GM18499 (cell line): ENCODE measurements at regions not wholly inside any gene's neighbourhood (a gene's known extent, or its start where the extent isn't known, plus 50 kb on each side); places are given as distances from the start of the nearest gene placed in this dataset.

Source experiments
- ATAC-seq: cut with Tn5 transposase; IDR thresholded peaks from one replicate; pipeline ENCODE4 v1.9.1; 2021; ENCODE audit warnings: moderate number of reproducible peaks; ENCODE audit not compliant: insufficient read depth, unreplicated experiment

DNA sequence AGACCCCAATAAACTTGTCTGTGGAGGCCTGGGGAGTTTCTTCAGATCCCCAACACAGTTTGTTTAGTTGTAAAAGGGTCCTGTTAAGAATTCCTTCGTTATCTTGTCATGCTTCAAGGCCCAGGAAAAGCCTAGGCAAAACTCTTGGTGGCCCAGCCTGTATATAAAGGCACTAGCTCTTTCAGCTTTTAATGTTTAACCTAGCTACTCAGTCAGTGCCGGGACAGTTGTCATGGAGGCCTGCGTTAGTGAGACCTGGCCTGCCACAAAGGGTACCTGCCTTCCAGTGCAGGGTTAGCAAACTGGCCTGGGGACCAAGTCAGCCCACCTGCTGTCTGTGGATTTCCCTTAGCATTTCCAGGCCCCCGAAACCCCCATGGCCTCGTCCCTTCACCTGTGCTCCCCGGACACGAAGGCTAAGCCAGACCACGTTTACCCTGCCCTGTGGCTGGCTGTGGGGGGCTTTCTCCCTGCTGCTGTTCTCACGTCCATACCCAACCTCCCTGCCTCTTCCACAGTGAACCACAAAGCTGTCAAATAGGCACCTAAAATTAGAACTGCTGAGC lies 96.9 kb upstream of the PPP2R2D start:
- no peak for ATAC-seq

DNA sequence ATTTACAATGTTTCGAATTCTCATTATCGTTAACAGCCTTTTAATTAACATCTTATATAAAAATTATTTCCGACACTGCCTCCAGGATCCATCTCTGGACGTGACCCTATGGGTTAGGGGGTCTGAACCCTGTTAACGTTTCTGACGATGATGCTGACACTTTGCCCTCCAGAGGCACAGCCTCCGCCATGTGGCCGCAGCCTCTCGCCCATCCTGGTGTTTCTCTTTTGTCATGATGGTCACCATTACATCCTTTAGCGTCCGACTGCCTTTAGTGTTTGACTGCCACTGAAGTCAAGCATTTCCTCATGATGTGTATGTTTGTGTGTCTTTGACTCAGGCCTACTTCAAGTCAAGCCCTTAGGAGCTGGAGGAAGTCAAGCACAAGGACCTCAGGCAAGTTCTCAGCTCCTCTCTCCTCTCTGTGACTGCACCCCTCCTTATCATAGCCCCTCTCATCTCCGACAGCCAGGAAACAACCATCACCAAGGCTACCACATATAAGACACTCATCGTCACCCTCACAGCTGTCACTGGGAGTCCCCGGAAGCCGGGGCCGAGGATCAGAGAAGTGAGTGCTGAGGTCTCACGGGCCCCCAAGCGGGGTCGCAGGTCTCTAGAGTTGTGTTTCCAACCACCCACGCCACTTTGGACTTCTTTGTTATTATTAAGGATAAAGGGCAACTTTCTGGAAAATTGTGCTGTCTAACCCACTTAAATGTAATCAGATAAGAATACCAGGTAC lies 96.1 kb upstream of the PPP2R2D start:
- ATAC-seq = no peak

DNA sequence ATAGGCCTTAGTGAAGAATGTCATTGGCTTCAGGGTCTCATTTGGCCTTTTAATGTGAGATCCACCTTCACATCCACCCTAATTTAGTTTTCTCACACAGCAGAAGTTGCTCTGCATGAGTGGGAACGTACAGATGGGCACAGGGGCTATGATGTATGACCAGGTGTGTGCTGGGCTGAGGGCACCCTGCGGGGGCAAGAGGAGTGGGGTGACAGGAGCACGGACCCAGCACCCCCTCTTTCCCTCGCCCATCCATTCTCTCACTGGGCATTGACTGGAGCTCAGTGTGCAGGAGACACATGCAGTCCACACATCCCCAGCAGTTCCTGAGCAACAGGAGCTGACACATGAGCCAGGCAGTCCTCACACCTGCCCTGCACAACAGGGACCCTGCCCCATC lies 95.1 kb upstream of the PPP2R2D start:
- no peak for ATAC-seq

DNA sequence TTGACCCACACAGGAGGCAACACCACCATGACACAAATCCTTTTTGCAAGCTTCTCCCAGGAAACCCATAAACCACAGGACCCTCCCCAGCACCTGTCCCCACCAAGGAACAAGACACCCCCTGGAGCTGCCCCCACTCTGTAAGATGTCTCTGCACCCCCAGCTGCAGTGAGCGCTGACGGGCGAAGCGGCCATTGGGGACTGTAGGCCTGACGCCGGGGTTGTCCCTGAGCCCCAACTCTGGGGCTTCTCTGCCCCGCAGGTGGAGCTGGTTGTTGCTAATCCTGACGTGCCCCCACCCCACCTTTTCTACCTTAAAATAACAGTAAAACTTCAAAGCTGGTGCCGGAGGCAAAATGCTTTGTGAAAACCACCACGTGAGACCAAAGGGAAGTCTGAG lies 94.7 kb upstream of the PPP2R2D start:
- no peak for ATAC-seq

DNA sequence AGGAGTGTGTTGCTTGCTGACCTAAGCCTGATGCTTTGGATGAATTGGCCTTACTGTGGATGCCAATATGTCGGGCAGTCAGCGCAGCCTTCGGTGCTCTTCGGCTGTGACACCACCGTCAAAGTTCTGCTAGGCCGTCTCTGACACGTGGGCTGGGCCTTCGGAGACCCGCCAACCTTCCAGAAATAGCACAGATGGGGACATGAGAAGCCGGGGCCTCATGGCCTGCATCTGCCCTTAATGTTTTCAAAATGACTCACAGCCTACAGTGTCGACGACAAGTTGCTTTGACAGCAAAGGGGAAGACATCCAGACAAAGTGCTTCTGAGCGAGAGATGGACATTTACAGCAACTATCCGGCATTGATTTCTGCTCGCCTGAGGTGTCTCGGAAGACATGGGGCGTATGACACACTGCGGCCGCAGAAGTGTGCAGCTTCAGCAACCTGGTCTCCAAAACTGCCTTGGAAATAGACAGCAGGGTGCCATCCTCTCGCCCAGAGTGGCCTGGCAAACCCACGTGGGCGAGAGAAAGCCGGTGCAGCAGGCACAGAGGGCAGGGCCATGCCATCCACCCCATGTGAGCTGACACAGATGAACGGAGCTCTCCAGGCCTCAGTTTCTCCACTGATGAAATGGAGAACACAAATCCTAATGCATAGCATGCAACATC lies 94.0 kb upstream of the PPP2R2D start:
- no peak for ATAC-seq

DNA sequence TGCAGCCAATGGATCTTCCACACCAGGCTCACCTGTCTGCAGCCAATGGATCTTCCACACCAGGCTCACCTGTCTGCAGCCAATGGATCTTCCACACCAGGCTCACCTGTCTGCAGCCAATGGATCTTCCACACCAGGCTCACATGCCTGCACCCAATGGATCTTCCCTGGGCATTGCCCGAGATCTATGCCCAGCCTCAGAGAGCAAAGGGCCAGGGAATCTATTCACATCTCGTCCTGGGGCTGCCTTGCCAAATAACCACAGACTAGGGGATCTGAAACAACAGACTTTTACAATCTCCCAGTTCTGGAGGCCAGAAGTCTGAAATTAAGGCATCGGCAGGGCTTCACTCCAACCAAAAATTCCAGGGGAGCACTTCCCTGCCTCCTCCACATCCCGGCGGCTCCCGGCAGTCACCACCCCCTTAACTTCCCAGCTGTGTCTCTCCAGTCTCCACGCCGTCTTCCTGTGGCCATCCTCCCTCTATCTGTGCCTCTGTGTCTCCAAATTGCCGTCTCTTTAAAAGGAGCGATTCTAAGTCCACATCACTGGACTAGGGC lies 92.4 kb upstream of the PPP2R2D start:
- ATAC-seq = no peak

DNA sequence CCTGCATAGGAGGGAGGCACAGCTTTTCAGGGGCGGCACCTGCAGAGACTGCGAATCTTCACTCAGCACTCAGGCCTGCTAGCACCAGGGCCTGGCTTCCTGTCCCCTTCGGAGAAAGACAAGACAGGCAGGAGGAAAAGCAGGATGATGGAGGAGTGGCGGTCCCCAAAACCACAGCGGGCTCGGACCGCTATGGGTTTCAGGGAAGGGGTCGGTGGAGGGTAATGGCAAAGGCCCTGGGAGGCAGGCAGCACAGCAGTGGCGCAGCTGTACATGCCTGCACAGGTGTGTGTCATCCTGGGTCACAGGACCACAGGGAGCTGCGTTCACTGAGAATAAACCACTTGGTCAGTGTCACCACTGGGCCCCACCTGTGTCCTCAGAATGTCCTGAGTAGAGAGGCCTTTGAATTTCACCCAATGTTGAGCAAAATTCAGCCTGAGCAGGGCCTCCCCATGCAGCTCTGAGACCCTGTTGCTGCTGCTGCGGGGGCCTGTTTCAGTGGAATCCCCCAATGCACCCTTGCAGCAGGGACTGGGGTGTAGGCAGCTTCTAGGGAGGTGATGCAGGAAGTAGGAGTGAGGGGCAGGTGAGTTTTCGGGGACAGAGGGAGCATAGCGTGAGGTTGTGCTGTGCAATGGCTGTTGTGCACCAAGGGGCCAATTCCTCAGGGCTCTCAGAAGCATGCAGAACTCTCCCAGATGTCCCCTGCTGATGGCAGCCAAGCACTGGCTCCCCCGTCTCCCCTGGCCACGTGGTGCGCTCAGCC lies 90.6 kb upstream of the PPP2R2D start:
- ATAC-seq = no peak

DNA sequence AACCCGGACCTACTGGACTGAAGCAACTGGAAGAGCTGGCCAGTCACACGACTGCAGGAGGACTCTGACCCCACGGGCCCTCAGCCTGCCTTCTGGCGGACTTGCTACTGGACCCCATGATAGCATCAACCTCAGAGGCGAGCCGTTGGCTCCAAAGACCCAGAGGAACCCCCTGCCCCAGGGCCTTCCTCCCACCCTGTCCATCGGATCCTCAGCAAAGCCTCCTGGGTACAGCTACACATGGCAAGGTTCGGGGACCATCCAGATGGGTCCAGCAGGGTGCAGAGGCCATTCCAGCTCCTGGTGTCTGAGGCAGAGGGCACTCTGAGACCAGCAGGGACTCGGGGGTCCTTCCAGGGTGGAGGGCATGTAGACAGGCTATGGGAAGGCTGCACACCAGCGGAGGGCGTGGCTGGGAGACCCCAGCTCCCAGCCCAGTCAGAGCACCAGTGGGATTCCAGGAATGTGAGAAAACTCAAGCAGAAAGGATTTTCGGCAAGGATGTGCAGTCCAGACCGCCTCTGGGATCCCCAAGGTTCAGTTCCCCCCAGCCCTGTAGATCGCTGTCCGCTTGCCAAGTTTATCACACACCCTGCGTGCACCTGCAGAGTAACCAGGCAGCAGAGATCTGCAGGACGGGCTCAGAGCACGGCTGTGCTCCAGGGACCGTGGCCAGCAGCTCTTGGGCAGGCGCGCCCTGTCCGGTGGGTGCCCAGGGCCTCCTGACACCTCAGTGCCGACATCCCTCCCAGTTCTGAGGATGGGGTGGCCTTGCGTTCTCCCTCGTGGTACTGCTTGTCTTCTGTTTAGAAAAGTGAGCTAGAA lies 89.8 kb upstream of the PPP2R2D start:
- ATAC-seq = no peak

DNA sequence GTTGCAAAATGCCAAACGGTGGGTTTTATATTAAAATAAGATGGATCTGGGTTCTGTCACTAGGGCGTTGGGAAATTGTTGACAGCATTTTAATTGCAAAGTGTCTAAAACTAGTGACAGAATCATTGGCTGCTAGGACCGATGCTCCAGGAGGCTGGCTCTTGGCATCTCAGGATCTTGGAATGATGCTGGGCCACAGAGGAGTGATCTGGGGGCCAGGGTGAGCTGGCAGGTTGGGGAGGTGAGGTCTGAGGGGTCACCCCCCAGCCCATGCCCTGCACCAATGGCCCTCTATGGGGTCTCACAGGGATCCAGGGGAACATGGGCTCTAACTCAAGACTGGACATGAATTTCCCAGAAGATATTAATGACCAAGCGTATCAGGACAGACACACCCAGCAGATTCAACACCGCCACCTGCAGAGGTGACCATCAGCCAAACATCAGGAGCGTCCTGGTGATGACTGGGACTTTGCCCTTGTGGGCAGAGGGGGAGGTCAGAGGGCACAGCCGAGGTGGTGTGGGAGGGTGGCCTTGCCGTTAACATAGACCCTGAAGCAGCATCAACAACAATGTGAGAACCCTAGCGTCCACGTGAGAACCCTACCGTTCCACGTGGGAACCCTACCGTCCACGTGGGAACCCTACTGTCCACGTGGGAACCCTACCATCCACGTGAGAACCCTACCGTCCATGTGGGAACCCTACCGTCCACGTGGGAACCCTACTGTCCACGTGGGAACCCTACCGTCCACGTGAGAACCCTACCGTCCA lies 89.0 kb upstream of the PPP2R2D start:
- ATAC-seq = no peak

DNA sequence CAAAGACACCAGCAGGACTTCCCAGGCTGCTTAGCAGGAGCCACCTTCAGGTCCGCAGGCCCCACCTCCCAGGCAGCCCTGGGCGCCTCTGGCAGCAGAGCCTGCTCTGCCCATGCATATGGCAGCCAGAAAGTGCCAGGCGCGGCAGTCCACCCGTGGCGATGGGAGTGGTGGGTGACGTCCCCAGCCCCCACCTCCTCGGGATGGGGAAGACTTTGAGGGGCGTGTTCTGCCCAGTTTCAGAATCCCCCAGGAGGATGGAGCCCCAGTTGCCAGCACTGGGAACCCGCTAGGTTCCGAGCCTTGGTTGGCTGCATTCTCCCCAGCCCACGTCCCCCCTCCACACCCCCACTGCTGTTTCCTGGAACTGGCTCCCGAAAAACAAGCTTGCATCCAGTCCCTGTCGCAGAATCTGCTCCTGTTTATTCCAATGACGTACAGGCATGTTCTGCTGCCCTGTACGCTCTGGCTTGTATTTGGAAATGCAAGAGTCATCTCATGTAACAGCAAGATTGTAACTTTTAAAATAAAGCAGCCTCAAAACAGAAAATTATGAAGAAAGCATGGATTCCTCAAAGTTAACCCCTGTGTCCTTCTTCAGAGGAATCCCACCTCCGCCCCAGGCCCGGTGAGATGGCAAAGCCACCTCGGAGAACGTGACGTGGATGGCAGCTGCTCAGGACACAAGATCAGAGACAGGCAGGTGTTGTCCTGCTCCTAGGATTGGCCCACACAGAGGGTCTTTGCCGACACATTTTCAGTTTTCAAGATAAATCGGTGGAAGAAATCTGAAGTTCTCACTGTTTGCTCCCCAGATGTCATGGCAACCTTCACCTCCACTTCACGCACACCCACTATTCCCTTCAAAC lies 87.8 kb upstream of the PPP2R2D start:
- ATAC-seq = no peak

DNA sequence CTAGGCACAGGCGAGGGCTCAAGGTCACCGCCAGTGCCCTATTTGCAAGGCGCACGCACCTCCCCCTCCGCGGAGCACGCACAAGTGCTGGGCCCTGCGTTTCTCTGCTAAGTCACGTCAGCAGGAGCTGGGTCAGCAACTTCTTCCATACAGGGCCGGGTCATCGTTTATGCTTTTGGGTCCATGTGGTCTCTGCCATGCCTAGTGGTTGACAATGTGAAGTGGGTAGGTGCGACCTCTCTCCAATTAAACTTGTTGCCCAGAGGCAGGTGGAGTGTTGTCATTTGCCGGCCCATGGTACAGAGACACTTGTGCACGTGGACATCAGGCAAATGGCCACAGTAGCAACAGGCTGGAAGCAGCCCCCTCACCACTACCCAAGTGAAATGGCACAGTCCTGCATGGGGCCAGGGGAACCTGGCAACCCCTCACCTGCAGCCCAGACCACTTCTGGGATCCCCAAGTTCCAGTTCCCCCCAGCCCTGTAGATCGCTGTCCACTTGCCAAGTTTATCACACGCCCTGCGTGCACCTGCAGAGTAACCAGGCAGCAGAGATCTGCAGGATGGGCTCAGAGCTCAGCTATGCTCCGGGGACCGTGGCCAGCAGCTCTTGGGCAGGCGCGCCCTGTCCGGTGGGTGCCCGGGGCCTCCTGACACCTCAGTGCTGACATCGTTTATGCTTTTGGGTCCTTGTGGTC lies 86.1 kb upstream of the PPP2R2D start:
- ATAC-seq = no peak

DNA sequence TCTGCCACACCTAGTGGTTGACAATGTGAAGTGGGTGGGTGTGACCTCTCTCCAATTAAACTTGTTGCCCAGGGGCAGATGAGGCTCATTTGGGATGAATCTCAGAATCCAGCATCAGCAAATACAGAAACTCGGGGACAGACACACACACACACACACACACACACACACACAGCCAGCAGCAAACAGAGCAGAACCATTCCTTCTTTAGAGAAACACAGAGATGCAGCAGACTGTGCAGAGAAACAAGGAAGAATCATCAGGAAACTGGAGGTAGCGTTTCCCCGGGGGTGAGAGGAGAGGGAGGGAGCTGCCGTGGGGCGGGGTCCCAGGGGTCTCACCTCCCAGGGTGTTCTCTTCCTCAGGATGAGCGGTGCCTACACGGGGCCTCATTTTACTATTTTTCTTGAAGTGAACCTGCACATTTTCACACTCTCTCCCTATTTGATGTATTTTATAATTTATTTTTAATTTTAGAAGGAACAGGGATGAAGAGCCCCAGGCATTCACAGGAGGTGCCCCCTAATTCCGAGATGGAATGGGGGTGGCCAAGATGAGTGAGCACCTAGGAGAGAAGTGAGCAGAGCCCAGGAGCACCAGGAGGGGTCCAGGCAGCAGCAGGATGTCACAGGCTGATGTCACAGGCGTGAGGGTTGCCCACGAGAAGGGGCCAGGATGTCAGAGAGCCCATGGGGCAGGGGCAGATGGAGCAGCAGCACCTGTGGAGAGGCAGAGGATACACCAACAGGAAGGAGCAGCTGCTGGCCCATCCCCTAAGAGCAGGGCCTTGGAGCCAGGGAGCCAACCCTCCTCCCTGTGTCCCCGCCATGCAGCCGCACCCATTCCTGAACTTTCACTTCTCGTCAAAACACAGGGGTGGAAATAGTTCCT lies 85.3 kb upstream of the PPP2R2D start:
- ATAC-seq = no peak

DNA sequence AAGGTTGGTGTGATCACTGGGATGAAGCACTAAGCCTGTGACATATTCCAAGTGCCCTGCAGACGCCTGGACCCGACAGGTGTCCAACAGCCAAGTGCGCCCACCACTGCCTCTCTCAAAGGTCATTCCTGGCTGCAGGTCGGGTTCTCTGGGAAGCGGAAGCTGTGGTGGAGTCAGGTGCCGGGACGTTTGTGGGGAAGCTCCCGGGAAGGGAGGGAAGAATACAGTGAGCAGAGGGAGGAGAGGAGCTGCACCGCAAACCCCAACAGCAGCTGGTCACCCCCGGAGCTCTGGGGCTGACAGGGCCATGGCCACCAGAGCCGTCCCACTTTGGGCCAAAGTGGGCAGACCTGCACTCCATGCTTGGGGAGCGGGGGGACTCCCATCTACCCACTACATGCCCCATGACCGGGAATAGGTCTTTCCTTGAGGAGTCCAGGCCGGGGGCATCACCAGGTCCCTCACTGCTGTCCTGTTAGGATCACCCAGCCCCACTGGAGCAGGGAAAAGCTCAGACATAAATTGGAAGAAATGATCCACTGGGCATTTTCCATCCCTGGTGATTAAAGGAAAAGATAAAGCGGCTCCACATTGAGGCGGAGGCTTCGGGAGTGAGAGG lies 84.5 kb upstream of the PPP2R2D start:
- ATAC-seq = no peak

DNA sequence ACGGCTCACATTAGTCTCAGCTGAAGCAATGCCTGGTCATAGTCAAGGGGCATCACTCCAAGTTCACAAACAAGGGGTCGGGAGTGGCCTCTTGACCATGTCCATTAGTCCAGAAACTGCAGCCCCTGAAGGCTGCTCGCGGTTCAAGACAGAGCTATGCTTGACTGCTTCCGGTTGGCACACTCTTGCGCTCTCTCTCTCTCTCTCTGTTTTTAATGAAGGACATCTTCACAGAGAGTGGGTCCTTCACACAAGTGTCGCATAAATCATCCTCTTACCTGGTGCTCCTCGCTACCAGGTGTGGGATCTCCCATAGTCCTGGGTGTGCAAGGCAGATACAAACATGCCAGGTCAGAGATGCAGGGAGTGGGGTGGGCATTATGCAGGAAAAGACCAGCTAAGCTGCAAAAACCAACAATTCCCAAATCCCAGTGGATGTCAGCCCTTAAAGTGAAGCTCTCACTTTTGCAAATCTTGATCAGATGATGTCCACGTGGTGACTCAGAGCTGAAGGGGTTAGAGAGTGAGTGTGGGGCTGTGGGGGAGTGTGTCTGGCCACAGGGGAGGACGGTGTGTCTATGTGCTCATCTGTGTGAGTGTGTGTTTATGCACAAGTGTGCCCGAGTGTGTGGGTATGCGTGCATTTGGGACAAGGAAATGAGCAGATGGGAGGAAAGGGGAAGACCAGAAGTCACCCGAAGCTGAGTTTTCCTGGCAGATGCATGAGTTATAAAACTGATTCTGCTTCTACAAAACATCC lies 83.7 kb upstream of the PPP2R2D start:
- ATAC-seq = no peak

DNA sequence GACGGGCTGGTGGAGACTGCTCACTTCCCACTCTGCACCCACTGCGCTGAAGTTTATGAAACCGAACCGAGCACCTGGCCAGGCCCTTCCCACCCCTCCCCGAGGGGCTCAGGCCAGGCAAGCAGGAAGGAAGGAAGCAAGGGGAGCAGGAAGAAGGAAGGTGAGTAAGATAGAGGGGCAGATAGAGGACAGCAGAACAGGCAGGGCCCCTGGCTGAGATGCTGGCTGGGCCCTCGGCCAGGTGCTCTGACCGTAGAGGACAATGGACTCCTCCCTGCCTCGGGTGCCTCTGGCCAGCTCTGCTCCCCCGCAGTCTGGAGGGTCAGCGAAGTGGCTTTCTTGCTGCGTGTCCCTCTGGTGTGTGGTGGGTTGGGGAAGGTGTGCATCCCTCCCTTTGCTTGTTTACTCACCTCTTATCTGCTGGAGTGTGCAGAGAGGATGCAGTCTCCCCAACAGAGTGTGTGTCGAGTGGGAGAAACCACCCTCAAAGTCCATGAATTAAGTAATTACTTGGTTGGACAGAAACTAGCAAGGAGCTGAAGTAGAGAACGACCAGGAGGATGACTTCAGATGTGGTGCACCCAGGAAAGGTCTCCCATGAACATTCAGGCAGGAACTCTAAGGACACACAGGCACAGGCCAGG lies 82.8 kb upstream of the PPP2R2D start:
- ATAC-seq = no peak
